HepG2 (cell line): ENCODE measurements at regions not wholly inside any gene's neighbourhood (a gene's known extent, or its start where the extent isn't known, plus 50 kb on each side); places are given as distances from the start of the nearest gene placed in this dataset.

Experiments used
- ARID2 ChIP-seq: sonication (generic); formaldehyde crosslinking; IDR thresholded peaks from 2 replicates; pipeline ENCODE4 v1.8.1; 2022; ENCODE audit warnings: mild to moderate bottlenecking, missing genetic modification reagents, borderline replicate concordance
- ARNTL ChIP-seq: sonication (generic); formaldehyde crosslinking; IDR thresholded peaks from 2 replicates; pipeline ENCODE4 v1.4.0; 2020; ENCODE audit warnings: mild to moderate bottlenecking, missing genetic modification reagents
- ATF5 ChIP-seq: sonication (generic); formaldehyde crosslinking; IDR thresholded peaks from 2 replicates; pipeline ENCODE4 v1.4.0; 2020; ENCODE audit warnings: mild to moderate bottlenecking, low read depth, missing genetic modification reagents
- DR1 ChIP-seq: sonication (generic); formaldehyde crosslinking; IDR thresholded peaks from 2 replicates; pipeline ENCODE4 v1.8.0; 2021; ENCODE audit warnings: mild to moderate bottlenecking, missing genetic modification reagents, inconsistent platforms
- HOXA5 ChIP-seq: sonication (generic); formaldehyde crosslinking; IDR thresholded peaks from 2 replicates; pipeline ENCODE4 v1.4.0; 2020; ENCODE audit warnings: missing genetic modification reagents
- JUNB ChIP-seq: sonication (generic); formaldehyde crosslinking; IDR thresholded peaks from 2 replicates; pipeline ENCODE4 v1.8.0; 2022; ENCODE audit warnings: missing genetic modification reagents, mild to moderate bottlenecking, borderline replicate concordance
- KAT7 ChIP-seq: IDR thresholded peaks from 2 replicates; pipeline ENCODE4 v1.6.1; 2018; ENCODE audit warnings: borderline replicate concordance, missing compliant biosample characterization
- KLF9 ChIP-seq: IDR thresholded peaks from 2 replicates; pipeline ENCODE4 v1.6.1; 2016; ENCODE audit warnings: low read depth
- NFE2L1 ChIP-seq: sonication (generic); formaldehyde crosslinking; IDR thresholded peaks from 2 replicates; pipeline ENCODE4 v1.4.0; 2020; ENCODE audit warnings: missing genetic modification reagents, mild to moderate bottlenecking, borderline replicate concordance
- USF2 ChIP-seq, 2 experiments: sonication (generic) in 1 of 2; formaldehyde crosslinking in 1 of 2; IDR thresholded peaks; 2 replicates each; pipeline versions ENCODE4 v1.5.1 to v1.6.1; 2011 to 2020; ENCODE audit warnings: borderline replicate concordance in 1 of 2, low read depth in 1 of 2, low read length in 1 of 2, mild to moderate bottlenecking in 1 of 2, missing genetic modification reagents in 1 of 2, moderate library complexity in 1 of 2
- WIZ ChIP-seq: sonication (generic); formaldehyde crosslinking; IDR thresholded peaks from 2 replicates; pipeline ENCODE4 v1.5.1; 2020; ENCODE audit warnings: mild to moderate bottlenecking, missing genetic modification reagents
- ZNF234 ChIP-seq: sonication (generic); formaldehyde crosslinking; conservative IDR thresholded peaks from 2 replicates; pipeline ENCODE4 v1.5.1; 2020; ENCODE audit warnings: mild to moderate bottlenecking, missing genetic modification reagents
- ZNF616 ChIP-seq: sonication (generic); formaldehyde crosslinking; IDR thresholded peaks from 2 replicates; pipeline ENCODE4 v1.5.0; 2020; ENCODE audit warnings: low read depth, mild to moderate bottlenecking, missing genetic modification reagents
- ZNF788 ChIP-seq: sonication (generic); formaldehyde crosslinking; IDR thresholded peaks from 2 replicates; pipeline ENCODE4 v1.5.0; 2020; ENCODE audit warnings: mild to moderate bottlenecking, missing genetic modification reagents, borderline replicate concordance
- ZSCAN9 ChIP-seq: IDR thresholded peaks from 2 replicates; pipeline ENCODE4 v1.6.1; 2016; ENCODE audit warnings: borderline replicate concordance
- TF ChIP-seq, protein P1 (sequence below): IDR thresholded peaks from 2 replicates; pipeline ENCODE4 v1.6.1; 2012; ENCODE audit warnings: inconsistent platforms

DNA sequence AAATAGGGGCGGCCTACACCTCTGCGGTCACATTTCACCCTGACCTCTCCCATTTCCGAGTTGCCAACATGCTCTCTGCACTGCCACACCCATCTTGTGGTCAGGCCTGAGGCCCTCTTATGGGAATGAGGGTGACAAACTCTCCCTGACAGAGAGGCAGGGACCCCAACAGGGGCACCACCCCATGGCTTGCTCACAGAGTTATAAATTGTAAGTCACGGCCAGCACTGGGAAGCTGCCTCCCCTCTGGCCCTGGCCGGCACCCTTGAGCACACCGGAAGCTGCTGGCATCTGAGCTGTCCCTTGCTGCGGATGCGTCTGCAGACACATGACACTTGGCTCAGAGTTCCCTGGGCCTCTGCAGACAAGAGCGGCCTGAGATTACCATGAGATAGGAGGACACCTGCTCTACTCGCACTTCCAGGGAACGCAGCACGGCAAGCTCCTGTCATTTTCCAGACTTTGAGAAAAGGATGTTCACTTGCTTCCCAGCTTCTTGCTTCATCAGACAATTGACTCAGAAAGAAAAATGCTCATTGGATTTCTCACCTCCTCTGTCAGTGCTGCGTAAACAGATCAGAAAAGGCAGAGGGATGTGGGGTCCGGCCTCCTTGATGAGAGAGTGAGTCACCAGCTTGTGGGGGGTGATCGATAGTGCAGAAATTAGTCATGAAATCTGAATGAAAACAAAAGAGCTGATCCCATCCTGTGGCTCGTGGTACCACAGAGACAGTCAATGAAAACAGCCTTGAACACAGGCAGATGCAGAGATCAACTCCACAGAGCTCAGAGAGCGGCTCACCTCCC, 269.8 kb downstream of the SYK start (continued):
- TF ChIP-seq JUNB (CRISPR knock-in tag) (no peak; the same call in 1 of the 2 replicates), ZNF234 (CRISPR knock-in tag) (no peak), USF2 (IDR thresholded peaks at IDR 0.05; ENCODE audit: low read depth, low read length) (no peak), USF2 (CRISPR knock-in tag; IDR thresholded peaks at IDR 0.05; ENCODE audit: borderline replicate concordance) (0 out of 2 replicates have a peak, but pooled peaks have one; percentile 1), HOXA5 (CRISPR knock-in tag) (peak; percentile 22; the same call in 1 of the 2 replicates), ARNTL (CRISPR knock-in tag) (0 out of 2 replicates have a peak, but pooled peaks have one; percentile 16), ZSCAN9 (CRISPR knock-in tag) (peak; percentile 78; the same call in 1 of the 2 replicates), ATF5 (no peak), ZNF788 (CRISPR knock-in tag) (no peak; the same call in 1 of the 2 replicates), KAT7 (CRISPR knock-in tag) (no peak), ZNF616 (CRISPR knock-in tag) (0 out of 2 replicates have a peak, but pooled peaks have one; percentile 55), ARID2 (CRISPR knock-in tag) (0 out of 2 replicates have a peak, but pooled peaks have one; percentile 68), DR1 (CRISPR knock-in tag) (no peak), KLF9 (no peak), NFE2L1 (CRISPR knock-in tag) (no peak), WIZ (CRISPR knock-in tag) (no peak)
- TF ChIP-seq, protein P1, sequence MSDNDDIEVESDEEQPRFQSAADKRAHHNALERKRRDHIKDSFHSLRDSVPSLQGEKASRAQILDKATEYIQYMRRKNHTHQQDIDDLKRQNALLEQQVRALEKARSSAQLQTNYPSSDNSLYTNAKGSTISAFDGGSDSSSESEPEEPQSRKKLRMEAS = peak; percentile 93
- TF ChIP-seq, all 625 proteins: peak for 182
